ENCODE measurements at regions not wholly inside any gene's neighbourhood (a gene's known extent, or its start where the extent isn't known, plus 50 kb on each side); places are given as distances from the start of the nearest gene placed in this dataset.

DNA sequence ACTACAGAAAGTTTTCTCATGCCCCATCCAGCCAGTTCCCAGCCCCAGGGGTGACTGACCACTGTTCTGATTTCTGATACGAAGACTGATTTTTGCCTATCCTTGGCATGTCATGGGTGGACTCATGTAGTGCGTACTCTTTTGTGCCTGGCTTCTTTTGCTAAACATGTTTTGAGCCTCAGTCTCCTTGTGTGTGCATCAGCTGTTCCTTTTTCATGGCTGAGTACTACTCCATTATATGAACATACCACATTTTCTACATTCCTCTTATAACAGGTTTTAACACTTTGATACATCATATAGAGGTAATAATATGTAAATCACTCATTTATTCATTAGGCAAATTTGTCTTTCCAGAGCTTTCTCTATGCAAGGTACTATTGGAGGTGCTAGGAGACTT lies 126.7 kb downstream of the ANAPC4 start:
- Histone ChIP-seq H3K4me1 (no peaks in the 10 kb centered on the region), H3K27me3 (no peaks in the 10 kb centered on the region), H3K36me3 (no peaks in the 10 kb centered on the region), H3K27ac (no peak overlapping the region), H3K9me3 (no peaks in the 10 kb centered on the region), H3K4me3 (no peak overlapping the region)
- TF ChIP-seq, protein P1, sequence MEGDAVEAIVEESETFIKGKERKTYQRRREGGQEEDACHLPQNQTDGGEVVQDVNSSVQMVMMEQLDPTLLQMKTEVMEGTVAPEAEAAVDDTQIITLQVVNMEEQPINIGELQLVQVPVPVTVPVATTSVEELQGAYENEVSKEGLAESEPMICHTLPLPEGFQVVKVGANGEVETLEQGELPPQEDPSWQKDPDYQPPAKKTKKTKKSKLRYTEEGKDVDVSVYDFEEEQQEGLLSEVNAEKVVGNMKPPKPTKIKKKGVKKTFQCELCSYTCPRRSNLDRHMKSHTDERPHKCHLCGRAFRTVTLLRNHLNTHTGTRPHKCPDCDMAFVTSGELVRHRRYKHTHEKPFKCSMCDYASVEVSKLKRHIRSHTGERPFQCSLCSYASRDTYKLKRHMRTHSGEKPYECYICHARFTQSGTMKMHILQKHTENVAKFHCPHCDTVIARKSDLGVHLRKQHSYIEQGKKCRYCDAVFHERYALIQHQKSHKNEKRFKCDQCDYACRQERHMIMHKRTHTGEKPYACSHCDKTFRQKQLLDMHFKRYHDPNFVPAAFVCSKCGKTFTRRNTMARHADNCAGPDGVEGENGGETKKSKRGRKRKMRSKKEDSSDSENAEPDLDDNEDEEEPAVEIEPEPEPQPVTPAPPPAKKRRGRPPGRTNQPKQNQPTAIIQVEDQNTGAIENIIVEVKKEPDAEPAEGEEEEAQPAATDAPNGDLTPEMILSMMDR (IDR thresholded peaks at IDR 0.05): no peak
- TF ChIP-seq EP300 (IDR thresholded peaks at IDR 0.05; ENCODE audit: low read depth) (no peak), POLR2A (IDR thresholded peaks at IDR 0.05) (no peak), POLR2AphosphoS5 (IDR thresholded peaks at IDR 0.05) (no peak)
- intact Hi-C loops (cut with DNase I; ENCODE audit: low total_unique reads): no loop called here
- WGBS, 2 donors (ENCODE audit: low coverage in 1 of 2): 93 to 96% methylated on average over 2 of the region's 2 CpGs
- in situ Hi-C loops (cut with MboI; ENCODE audit: low pct_ligation_motif_present in 1 of 4, low pct_unique_long_range_greater_than_20kb in 1 of 4, low sequenced_read_pairs in 3 of 4): no loop called here
- no peak for DNase-seq

DNA sequence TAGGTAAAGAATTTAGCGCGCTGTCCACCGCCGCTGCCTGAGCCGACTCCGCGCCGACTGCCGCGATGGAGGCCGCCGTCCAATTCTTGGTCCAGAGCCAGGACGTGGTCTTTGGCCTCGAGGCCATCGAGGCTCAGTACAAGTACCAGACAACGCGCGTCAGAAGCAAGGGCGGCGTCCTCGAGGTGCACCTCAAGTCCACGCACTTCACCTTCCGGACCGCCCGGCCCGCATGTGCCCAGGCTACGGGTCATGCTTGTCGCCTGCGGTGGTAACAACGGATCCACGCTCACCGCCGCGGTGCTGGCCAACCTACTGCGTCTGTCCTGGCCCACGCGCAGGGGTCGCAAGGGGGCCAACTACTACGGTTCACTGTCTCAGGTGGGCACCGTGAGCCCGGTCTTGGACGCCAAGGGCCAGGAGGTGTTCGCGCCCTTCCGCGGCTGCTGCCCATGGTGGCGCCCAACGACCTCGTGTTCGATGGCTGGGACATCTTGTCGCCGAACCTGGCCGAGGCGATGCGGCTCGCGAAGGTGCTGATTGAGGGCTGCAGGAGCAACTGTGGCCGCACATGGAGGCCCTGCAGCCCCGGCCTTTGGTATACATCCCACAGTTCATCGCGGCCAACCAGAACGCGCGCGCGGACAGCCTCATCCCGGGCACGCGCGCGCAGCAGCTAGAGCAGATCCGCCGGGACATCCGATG lies 128.0 kb downstream of the ANAPC4 start:
- no peak overlapping the region for H3K4me3 ChIP-seq
- H3K4me1 ChIP-seq: no peaks in the 10 kb centered on the region
- WGBS, 2 donors (ENCODE audit: low coverage in 1 of 2): 90 to 97% methylated on average over 4 to 74 of the region's 74 CpGs
- no peak for DNase-seq
- TF ChIP-seq EP300 (IDR thresholded peaks at IDR 0.05; ENCODE audit: low read depth): no peak
- TF ChIP-seq POLR2AphosphoS5 (IDR thresholded peaks at IDR 0.05): no peak
- TF ChIP-seq, protein P1 (IDR thresholded peaks at IDR 0.05): no peak
- no peak for TF ChIP-seq POLR2A (IDR thresholded peaks at IDR 0.05)
- no peaks in the 10 kb centered on the region for H3K36me3 ChIP-seq
- no peaks in the 10 kb centered on the region for H3K9me3 ChIP-seq
- no peaks in the 10 kb centered on the region for H3K27me3 ChIP-seq
- intact Hi-C loops (cut with DNase I; ENCODE audit: low total_unique reads): no loop called here
- in situ Hi-C loops (cut with MboI; ENCODE audit: low pct_ligation_motif_present in 1 of 4, low pct_unique_long_range_greater_than_20kb in 1 of 4, low sequenced_read_pairs in 3 of 4): no loop called here
- H3K27ac ChIP-seq: no peak overlapping the region

DNA sequence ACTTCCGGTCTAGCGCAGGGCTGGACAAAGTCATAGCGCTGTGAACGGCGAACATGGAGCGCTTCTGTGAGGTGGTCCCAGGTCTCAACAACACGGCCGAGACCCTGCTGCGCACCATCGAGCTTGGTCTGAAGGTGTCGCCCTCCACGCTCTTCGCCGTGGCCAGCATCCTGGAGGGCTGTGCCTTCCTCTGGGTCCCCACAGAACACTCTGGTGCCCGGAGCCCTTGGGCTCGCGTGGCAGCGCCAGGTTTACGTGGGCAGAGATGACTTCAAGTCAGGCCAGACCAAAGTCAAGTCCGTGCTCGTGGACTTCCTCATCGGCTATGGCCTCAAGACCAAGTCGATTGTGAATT lies 128.6 kb downstream of the ANAPC4 start:
- DNase-seq: no peak
- Histone ChIP-seq H3K36me3 (no peaks in the 10 kb centered on the region), H3K4me3 (no peak overlapping the region), H3K9me3 (no peaks in the 10 kb centered on the region), H3K27me3 (no peaks in the 10 kb centered on the region), H3K4me1 (no peaks in the 10 kb centered on the region), H3K27ac (no peak overlapping the region)
- in situ Hi-C loops (cut with MboI; ENCODE audit: low pct_ligation_motif_present in 1 of 4, low pct_unique_long_range_greater_than_20kb in 1 of 4, low sequenced_read_pairs in 3 of 4): no loop called here
- intact Hi-C loops (cut with DNase I; ENCODE audit: low total_unique reads): no loop called here
- 96% methylated on average over 23 of the region's 23 CpGs; no CpG with 5 or more reads in 1 of the 2 donors for WGBS, 2 donors (ENCODE audit: low coverage in 1 of 2)
- TF ChIP-seq POLR2A (IDR thresholded peaks at IDR 0.05) (no peak), POLR2AphosphoS5 (IDR thresholded peaks at IDR 0.05) (no peak), EP300 (IDR thresholded peaks at IDR 0.05; ENCODE audit: low read depth) (no peak)
- TF ChIP-seq, protein P1 (IDR thresholded peaks at IDR 0.05): no peak

DNA sequence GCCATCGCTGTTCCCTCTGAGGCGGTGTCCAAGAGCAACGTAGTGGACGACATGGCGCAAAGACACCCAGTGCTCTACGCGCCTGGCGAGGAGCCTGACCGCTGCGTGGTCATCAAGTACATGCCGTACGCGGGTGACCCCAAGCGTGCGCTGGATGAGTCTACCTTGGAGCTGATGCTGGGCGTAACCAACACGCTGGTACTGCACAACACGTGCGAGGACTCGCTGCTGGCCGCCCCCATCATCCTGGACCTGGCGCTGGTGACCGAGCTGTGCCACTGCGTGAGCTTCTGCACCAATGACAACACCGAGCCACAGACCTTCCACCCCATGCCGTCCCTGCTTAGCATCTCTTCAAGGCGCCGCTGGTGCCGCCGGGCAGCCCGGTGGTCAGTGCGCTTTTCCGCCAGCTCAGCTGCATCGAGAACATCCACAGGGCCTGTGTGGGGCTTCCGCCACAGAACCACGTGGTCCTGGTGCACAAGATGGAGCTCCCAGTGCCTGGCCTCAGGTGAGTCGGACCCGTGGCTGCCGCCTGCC lies 129.0 kb downstream of the ANAPC4 start:
- Histone ChIP-seq H3K36me3 (no peaks in the 10 kb centered on the region), H3K4me1 (no peaks in the 10 kb centered on the region), H3K4me3 (no peak overlapping the region), H3K27ac (no peak overlapping the region), H3K9me3 (no peaks in the 10 kb centered on the region), H3K27me3 (no peaks in the 10 kb centered on the region)
- intact Hi-C loops (cut with DNase I; ENCODE audit: low total_unique reads) (no loop called here), in situ Hi-C loops (cut with MboI; ENCODE audit: low pct_ligation_motif_present in 1 of 4, low pct_unique_long_range_greater_than_20kb in 1 of 4, low sequenced_read_pairs in 3 of 4) (no loop called here)
- WGBS, 2 donors (ENCODE audit: low coverage in 1 of 2): 97% methylated on average over 37 of the region's 39 CpGs; no CpG with 5 or more reads in 1 of the 2 donors
- TF ChIP-seq POLR2A (IDR thresholded peaks at IDR 0.05) (no peak), EP300 (IDR thresholded peaks at IDR 0.05; ENCODE audit: low read depth) (no peak), POLR2AphosphoS5 (IDR thresholded peaks at IDR 0.05) (no peak)
- TF ChIP-seq, protein P1 (IDR thresholded peaks at IDR 0.05): no peak
- DNase-seq: no peak
